ENCODE measurements at regions not wholly inside any gene's neighbourhood (a gene's known extent, or its start where the extent isn't known, plus 50 kb on each side); places are given as distances from the start of the nearest gene placed in this dataset.

GRCh38 chrX:139020801-139021200 lies 309.3 kb upstream of the FGF13 start:
- no peak overlapping the region for H3K56ac ChIP-seq (ENCODE audit: insufficient read length, low read depth, low read length)
- H3K79me2 ChIP-seq (ENCODE audit: insufficient read depth, low read length) = no peaks in the 10 kb centered on the region; the same call in 1 of the 2 replicates
- no peak overlapping the region for H4K91ac ChIP-seq (ENCODE audit: insufficient read length, low read depth, low read length)
- H4K5ac ChIP-seq (ENCODE audit: insufficient read length, low read depth, low read length) = no peak overlapping the region
- 100% methylated on average over 1 of the region's 3 CpGs for WGBS (ENCODE audit: extremely low coverage, insufficient read length, low lambda C conversion rate)
- no peak overlapping the region for H3K23ac ChIP-seq (ENCODE audit: insufficient read length, low read depth, low read length)
- H3K4me1 ChIP-seq (ENCODE audit: insufficient read depth, low read length) = no peaks in the 10 kb centered on the region
- H3K18ac ChIP-seq (ENCODE audit: insufficient read length, low read depth, low read length) = no peak overlapping the region
- no peak for TF ChIP-seq CTCF (conservative IDR thresholded peaks at IDR 0.05)
- H2BK12ac ChIP-seq (ENCODE audit: insufficient read length, low read depth, low read length) = no peak overlapping the region
- no peak overlapping the region for H2BK5ac ChIP-seq (ENCODE audit: insufficient read length, low read length)
- H3K9me3 ChIP-seq (ENCODE audit: control insufficient read depth, low read depth, low read length) = no peaks in the 10 kb centered on the region
- H3K27me3 ChIP-seq (ENCODE audit: insufficient read depth, low read length) = no peaks in the 10 kb centered on the region
- H4K20me1 ChIP-seq (ENCODE audit: control insufficient read depth, insufficient read depth, insufficient read length) = no peaks in the 10 kb centered on the region
- no peak overlapping the region for H3K4me3 Mint-ChIP-seq
- no peak overlapping the region for H3K4ac ChIP-seq (ENCODE audit: low read depth, low read length)
- no peak overlapping the region for H2BK20ac ChIP-seq (ENCODE audit: low read depth, low read length, poor library complexity, severe bottlenecking)
- no peak overlapping the region for H3K27ac Mint-ChIP-seq
- no peak overlapping the region for H2AK5ac ChIP-seq (ENCODE audit: insufficient read length, low read length)
- no peaks in the 10 kb centered on the region for H3K23me2 ChIP-seq (ENCODE audit: insufficient read length, low read depth, low read length, poor library complexity, severe bottlenecking)
- 0 out of 7 replicates have a peak, but pooled peaks cover 0 to under 1% (median 0%) of the 10 kb centered on the region in 3 experiments for H3K36me3 Mint-ChIP-seq (ENCODE audit: insufficient read depth in 1 of 3, low read depth in 3 of 3)
- H2BK15ac ChIP-seq (ENCODE audit: low read depth, low read length) = no peak overlapping the region
- H2BK120ac ChIP-seq (ENCODE audit: low read depth, low read length, poor library complexity, severe bottlenecking) = no peak overlapping the region
- H3K14ac ChIP-seq (ENCODE audit: insufficient read depth, low read length) = no peak overlapping the region
- DNase-seq = no peak
- H3K4me2 ChIP-seq (ENCODE audit: insufficient read depth, insufficient read length, low read length) = no peak overlapping the region
- no peak overlapping the region for H3K27ac ChIP-seq (ENCODE audit: insufficient read length, low read depth, low read length)
- H3K79me1 ChIP-seq (ENCODE audit: insufficient read depth, low read depth, low read length, poor library complexity, severe bottlenecking) = no peaks in the 10 kb centered on the region
- H3K27me3 Mint-ChIP-seq (ENCODE audit: low read depth) = no peaks in the 10 kb centered on the region
- H3K9me3 Mint-ChIP-seq = peaks cover 6 to 15% of the 10 kb centered on the region in 2 experiments
- H4K8ac ChIP-seq (replicated peaks; ENCODE audit: insufficient read length, low read depth, low read length) = no peak overlapping the region
- no peak overlapping the region for H3K9ac ChIP-seq (ENCODE audit: extremely low read depth, insufficient read length, low read length)
- H3K4me1 Mint-ChIP-seq = no peaks in the 10 kb centered on the region
- H2AFZ ChIP-seq (ENCODE audit: low read length) = no peak overlapping the region
- H3T11ph ChIP-seq (ENCODE audit: low read length) = no peak overlapping the region
